Erythroblast (primary cell): ENCODE measurements at regions not wholly inside any gene's neighbourhood (a gene's known extent, or its start where the extent isn't known, plus 50 kb on each side); places are given as distances from the start of the nearest gene placed in this dataset.

Source experiments
- GATA1 ChIP-seq: IDR thresholded peaks from 2 replicates; pipeline ENCODE4 v1.6.1; 2011; ENCODE audit warnings: low read depth, mild to moderate bottlenecking, control low read depth, low read length, moderate library complexity
- POLR2A ChIP-seq: IDR thresholded peaks from 2 replicates; pipeline ENCODE4 v1.6.1; 2011; ENCODE audit warnings: mild to moderate bottlenecking, low read length

- TF ChIP-seq POLR2A (no peak), GATA1 (no peak)
Measured at GRCh38 chr3:127449486-127450212, 140.9 kb downstream of the TPRA1 start.
